Tibial nerve (tissue), 3 donors: ENCODE measurements at regions not wholly inside any gene's neighbourhood (a gene's known extent, or its start where the extent isn't known, plus 50 kb on each side); places are given as distances from the start of the nearest gene placed in this dataset.

Experiments used
- POLR2A ChIP-seq, 2 donors: fragments of 450-650 bp; IDR thresholded peaks; one replicate each; pipeline ENCODE4 v1.6.1; 2017; ENCODE audit warnings: antibody characterized with exemption in 2 of 2, mild to moderate bottlenecking in 2 of 2, moderate library complexity in 2 of 2
- TF ChIP-seq, protein P1 (sequence below), 5 experiments: fragments of 200-600 bp in 3 of 5; fragments of 450-650 bp in 2 of 5; sonication (generic) in 3 of 5; IDR thresholded peaks; one replicate each; pipeline ENCODE4 v1.5.1; 2016 to 2019; ENCODE audit warnings: antibody characterized with exemption in 5 of 5, mild to moderate bottlenecking in 3 of 5, moderate library complexity in 2 of 5

- TF ChIP-seq POLR2A (IDR thresholded peaks at IDR 0.05), result no peak
- TF ChIP-seq, protein P1, sequence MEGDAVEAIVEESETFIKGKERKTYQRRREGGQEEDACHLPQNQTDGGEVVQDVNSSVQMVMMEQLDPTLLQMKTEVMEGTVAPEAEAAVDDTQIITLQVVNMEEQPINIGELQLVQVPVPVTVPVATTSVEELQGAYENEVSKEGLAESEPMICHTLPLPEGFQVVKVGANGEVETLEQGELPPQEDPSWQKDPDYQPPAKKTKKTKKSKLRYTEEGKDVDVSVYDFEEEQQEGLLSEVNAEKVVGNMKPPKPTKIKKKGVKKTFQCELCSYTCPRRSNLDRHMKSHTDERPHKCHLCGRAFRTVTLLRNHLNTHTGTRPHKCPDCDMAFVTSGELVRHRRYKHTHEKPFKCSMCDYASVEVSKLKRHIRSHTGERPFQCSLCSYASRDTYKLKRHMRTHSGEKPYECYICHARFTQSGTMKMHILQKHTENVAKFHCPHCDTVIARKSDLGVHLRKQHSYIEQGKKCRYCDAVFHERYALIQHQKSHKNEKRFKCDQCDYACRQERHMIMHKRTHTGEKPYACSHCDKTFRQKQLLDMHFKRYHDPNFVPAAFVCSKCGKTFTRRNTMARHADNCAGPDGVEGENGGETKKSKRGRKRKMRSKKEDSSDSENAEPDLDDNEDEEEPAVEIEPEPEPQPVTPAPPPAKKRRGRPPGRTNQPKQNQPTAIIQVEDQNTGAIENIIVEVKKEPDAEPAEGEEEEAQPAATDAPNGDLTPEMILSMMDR (IDR thresholded peaks at IDR 0.05), result no peak
Observed at GRCh38 chr1:143665606-143666005, 306.2 kb downstream of the FAM72C start.
